ENCODE measurements at regions not wholly inside any gene's neighbourhood (a gene's known extent, or its start where the extent isn't known, plus 50 kb on each side); places are given as distances from the start of the nearest gene placed in this dataset.
A peak's percentile ranks its signal among the peaks of the same experiment; 100 is the strongest.
"Not testable (repeated sequence)": the region's sequence is repeated elsewhere in the genome, so short reads cannot be mapped to it uniquely, and the experiment has no call there.

DNA sequence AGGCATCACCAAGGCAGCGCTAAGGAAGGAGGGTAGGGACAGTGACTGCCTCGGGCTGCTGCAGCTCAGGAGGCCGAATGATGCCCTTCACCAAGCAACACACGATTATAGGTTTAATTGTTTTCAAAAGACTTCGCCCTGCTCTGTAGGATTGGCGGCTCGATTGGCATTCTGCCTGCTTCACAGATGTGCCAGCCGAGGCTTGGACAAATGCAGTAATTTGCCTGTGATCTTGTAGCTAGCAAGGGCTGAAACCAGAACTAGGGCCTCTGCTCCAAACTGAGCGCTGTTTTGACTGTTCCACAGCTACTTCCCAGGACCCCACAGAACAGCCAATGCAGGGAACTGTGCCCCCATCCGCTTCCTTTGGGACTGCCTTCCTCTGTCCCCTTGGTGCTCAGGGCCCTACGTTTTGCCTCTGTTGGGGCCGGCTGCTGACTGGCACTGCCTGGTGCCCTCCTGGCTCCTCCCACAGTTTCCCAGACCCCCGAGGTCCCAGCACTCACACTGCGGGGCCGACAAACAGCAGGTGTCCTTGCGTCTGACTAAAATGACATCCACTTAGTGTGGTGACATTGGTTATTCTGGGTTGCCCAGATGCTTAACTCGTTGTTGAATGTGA, 62.6 kb upstream of the EN2 start:
- DNase-seq (ENCODE audit: low read depth in 2 of 2): no peak

DNA sequence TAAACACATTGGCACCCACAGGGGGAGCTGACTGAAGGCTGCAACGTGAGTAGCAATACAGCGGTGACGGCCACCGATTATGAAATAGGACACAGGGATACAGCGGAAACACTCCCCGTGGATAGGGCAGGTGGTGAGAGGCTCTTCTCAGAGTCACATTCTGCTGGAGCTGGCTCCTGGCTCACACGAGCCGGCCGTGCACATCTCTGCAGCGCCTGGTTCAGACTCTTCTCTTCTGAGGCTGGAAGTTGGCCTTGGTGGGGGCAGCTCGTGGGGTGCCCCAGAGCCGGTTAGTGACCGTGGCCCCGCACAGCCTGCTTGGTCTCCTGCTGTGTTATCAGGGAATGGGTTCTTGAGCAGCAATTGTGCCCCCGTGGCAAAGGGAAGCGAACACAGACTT, 61.3 kb upstream of the EN2 start:
- no peak for DNase-seq (ENCODE audit: low read depth in 2 of 2)

DNA sequence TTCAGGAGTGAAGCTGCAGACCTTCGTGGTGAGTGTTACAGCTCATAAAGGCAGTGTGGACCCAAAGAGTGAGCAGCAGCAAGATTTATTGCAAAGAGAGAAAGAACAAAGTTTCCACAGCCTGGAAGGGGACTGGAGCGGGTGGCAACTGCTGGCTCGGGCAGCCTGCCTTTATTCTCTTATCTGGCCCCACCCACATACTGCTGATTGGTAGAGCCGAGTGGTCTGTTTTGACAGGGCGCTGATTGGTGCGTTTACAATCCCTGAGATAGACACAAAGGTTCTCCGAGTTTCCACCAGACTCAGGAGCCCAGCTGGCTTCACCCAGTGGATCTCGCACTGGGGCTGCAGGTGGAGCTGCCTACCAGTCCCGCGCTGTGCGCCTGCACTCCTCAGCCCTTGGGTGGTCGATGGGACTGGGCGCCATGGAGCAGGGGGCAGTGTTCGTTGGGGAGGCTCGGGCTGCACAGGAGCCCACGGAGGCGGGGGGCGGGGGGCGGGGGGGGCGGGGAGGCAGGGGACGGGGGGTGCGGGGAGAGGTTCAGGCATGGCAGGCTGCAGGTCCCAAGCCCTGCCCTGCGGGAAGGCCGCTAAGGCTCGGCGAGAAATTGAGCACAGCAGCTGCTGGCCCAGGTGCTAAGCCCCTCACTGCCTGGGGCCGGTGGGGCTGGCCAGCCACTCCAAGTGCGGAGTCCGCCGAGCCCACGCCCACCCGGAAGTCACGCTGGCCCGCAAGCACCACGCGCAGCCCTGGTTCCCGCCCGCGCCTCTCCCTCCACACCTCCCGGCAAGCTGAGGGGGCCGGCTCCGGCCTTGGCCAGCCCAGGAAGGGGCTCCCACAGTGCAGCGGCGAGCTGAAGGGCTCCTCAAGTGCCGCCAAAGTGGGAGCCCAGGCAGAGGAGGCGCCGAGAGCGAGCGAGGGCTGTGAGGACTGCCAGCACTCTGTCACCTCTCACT, 59.9 kb upstream of the EN2 start:
- DNase-seq (ENCODE audit: low read depth in 2 of 2): not testable (repeated sequence)

DNA sequence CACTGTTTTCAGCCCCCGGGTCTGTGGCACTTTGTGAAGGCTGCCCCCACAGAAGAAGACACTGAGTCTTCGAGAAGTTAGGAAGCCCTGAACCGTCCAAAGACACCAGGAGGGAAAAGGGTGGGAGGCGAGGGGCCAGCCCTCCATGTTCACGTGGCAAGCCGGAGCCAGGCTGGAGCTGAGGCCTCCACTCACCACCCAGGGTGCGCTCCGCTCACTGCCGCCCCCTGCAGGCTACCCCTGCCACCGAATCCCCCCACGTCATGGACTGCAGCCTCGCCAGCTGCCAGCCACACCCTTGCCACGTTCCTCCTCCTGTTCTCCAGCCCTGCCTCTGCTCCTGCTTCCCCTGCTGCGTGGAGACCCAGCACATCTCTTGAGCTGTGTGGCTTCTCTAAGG, 59.0 kb upstream of the EN2 start:
- peak in 1 of 2 donors; percentile 27 for DNase-seq (ENCODE audit: low read depth in 2 of 2)

DNA sequence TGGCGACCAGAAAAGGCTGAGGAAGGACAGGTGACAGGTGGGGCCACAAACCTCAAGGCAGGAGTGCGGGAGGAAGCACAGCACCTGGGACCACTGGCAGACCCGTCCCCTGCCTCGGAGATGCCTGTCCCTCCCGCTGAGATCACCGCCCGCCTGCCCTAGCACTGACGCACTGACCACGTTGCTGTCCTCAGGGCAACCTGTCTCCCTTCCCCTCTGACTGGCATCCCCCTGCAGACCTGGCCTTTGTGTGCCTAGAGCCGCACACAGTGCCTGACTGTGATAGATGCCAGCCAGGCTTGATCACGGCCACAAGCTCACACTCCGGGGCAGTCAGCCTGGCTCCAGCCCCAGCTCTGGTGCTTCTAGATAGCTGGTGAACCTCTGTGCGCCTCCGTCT, 58.4 kb upstream of the EN2 start:
- DNase-seq (ENCODE audit: low read depth in 2 of 2): no peak

DNA sequence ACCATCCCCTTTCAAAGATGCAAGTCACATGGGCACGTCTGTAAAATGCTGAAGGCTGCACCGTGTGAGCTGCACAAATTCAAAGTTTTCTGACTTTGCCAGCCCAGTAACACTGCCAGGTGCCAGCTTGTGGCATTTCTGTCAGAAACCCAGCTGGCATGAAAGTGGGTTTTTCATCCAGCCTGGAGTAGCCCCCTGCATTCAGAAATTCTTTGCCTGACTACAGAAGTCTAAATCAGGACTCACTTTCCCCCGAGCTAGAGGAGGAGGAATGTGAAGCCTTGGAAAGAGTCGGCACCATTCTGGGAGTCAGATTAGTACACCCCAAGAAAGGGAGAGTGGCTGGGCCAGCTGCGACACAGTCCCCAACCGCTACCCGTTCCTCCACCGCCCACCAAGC, 56.7 kb upstream of the EN2 start:
- no peak for DNase-seq (ENCODE audit: low read depth in 2 of 2)

DNA sequence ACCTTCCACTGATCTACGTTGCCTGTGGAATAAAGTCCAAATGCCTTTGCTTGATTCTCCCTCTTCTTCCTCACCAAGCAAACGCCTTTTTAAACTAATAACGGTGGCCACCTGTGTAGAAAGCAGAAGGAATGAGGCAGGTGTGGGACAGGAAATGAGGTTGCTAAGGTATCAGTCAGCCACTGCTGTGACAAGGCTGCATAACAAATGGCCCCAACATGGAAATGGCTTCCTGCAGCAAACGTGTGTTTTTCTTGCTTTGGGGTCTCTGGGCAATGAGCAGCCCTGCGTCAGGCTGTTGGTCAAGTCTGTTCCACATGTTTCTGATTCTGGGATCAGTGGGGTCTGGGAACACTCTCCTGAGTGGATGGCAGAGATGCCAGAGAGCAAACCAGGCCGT, 56.0 kb upstream of the EN2 start:
- DNase-seq (ENCODE audit: low read depth in 2 of 2): no peak

DNA sequence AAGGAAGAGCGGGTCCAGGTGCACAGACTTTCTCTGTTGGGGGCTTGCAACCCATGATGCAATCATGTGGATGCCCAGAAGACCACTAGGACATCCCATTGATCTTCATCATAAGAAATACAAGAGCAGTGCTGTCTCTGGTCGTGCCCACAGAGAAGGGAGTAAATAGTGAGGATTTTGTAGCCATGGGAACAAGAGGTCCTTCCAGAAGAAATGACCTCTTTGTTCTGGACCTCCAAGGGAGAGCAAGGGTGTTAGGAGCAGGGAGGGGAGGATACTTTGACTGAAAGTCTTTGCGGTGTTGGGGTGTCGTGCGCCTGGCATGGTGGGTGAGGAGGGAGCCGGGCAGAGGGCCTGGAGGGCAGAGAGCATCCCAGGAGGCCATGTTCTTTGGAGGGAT, 55.0 kb upstream of the EN2 start:
- DNase-seq (ENCODE audit: low read depth in 2 of 2): no peak

DNA sequence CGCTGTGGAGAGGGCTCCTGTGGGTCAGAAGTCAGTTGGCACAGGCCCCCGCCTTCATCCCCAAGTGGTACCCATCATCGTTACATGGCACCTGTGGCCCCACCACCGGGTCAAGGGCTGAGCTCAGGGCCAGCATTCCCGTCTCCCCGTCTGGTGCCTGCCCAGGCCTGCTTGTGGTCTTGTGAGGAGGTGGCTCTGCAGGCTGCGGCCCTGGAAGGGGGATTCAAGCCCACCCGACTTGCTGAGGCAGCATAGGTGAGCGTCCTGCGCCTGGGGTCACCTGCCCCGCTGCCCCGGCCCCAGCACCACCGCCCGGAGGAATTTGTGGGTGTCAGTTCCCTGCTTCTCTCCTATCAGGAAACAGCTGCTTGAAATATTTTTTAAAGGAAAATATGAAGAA, 53.0 kb upstream of the EN2 start:
- no peak for DNase-seq (ENCODE audit: low read depth in 2 of 2)

DNA sequence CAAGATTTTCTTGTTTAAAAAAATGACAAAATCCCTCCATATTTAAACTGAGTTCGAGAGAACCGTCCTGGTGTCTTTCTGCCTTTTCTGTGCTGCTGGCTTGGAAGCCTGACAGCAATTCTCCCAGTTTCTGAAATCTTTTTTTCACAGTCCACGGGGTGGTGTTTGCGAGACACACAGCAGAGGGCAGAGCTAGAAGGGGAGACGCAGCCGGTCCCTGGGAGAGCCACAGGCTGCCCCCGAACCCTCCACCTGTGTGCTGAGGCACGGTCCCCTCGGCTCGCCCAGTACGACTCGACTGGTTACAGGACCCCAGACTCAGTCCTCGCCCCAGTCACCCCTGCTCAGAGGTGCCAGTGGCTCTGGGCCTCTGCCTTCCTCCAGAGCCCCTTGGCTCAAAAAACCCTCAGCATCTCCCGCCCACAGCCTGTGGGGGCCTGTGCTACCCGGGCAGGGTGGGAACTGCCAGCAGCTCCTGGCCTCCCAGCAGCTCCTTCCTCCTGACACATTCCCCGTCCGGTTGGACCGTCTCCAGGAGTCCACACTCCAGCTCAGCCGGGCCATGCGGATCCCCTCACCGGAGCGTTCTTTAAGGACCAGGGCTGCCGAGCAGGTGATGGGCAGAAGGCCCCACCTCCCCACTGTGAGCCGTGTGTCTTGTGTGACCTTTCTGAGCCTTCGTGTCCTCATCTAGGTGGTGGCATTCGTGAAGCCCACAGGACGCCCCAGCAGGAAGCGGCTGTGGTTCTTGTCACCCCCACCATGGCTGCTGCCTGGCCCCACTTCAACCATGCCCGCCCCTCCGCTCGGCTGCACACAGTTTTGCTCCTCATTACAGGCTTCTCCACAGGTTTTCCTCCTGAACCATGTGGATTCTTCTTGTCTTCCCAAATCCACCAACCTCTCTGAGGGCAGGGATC, 52.3 kb upstream of the EN2 start:
- no peak for DNase-seq (ENCODE audit: low read depth in 2 of 2)

DNA sequence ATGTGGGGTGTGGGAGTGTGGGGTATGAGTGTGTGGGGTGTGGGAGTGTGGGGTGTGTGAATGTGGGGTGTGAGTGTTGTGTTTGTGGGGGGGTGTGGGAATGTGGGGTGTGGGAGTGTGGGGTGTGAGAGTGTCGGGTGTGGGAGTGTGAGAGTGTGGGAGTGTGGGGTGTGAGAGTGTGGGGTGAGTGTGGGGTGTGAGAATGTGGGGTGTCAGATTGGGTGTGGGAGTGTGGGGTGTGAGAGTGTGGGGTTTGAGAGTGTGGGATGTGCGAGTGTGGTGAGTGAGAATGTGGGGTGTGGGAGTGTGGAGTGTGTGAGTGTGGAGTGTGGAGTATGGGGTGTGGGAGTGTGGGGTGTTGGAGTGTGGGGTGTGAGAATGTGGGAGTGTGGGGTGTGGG, 50.1 kb upstream of the EN2 start:
- DNase-seq (ENCODE audit: low read depth in 2 of 2): no peak
